OCI-LY7 (cell line): ENCODE measurements at regions not wholly inside any gene's neighbourhood (a gene's known extent, or its start where the extent isn't known, plus 50 kb on each side); places are given as distances from the start of the nearest gene placed in this dataset.
A peak's percentile ranks its signal among the peaks of the same experiment; 100 is the strongest.

ENCODE experiments used
- CTCF ChIP-seq: fragments of 200-600 bp; sonication (generic); conservative IDR thresholded peaks from 2 replicates; pipeline ENCODE4 v1.5.1; 2014; ENCODE audit warnings: mild to moderate bottlenecking, antibody characterized with exemption, low read length, moderate library complexity, mixed read lengths
- EZH2phosphoT487 ChIP-seq: fragments of 200-600 bp; sonication (generic); IDR thresholded peaks from 2 replicates; pipeline ENCODE4 v1.6.1; 2018; ENCODE audit warnings: low read depth, borderline replicate concordance, mild to moderate bottlenecking, mixed run types, antibody characterized with exemption, low read length, moderate library complexity, mixed read lengths

GRCh38 chrX:40314070-40314469 lies 216.3 kb upstream of the BCOR start:
- TF ChIP-seq CTCF (peak; percentile 21; the same call in 1 of the 2 replicates), EZH2phosphoT487 (no peak)
